Inflammatory macrophage treated with lipopolysaccharide for 1 hour (primary cell): ENCODE measurements at regions not wholly inside any gene's neighbourhood (a gene's known extent, or its start where the extent isn't known, plus 50 kb on each side); places are given as distances from the start of the nearest gene placed in this dataset.

Source experiments
- DNase-seq, 2 donors: peaks; one replicate each; pipeline ENCODE4 v3.0.0-alpha.2; 2020 to 2022

GRCh38 chr7:148950806-148951205 lies 66.7 kb upstream of the EZH2 start:
- DNase-seq, result no peak

- no peak for DNase-seq
Observed at GRCh38 chr7:148944935-148945934, 61.1 kb upstream of the EZH2 start.

- peak; percentile 66 to 70 for DNase-seq
Observed at GRCh38 chr7:148941598-148942275, 57.6 kb upstream of the EZH2 start.

GRCh38 chr7:148940702-148941597 lies 56.9 kb upstream of the EZH2 start:
- peak; percentile 82 to 88 for DNase-seq

GRCh38 chr7:148939128-148939755 lies 55.2 kb upstream of the EZH2 start:
- peak in 1 of 2 donors; percentile 4 for DNase-seq

GRCh38 chr7:148935451-148935850 lies 51.4 kb upstream of the EZH2 start:
- DNase-seq, result no peak
